GM12891 (cell line): ENCODE measurements at regions not wholly inside any gene's neighbourhood (a gene's known extent, or its start where the extent isn't known, plus 50 kb on each side); places are given as distances from the start of the nearest gene placed in this dataset.

Experiments
- POLR2A ChIP-seq: IDR thresholded peaks from 2 replicates; pipeline ENCODE4 v1.6.1; 2011; ENCODE audit warnings: low read depth, low read length, control low read depth
- POLR2AphosphoS5 ChIP-seq: IDR thresholded peaks from 2 replicates; pipeline ENCODE4 v1.6.1; 2011; ENCODE audit warnings: low read depth, low read length, control low read depth
- SPI1 ChIP-seq: IDR thresholded peaks from 2 replicates; pipeline ENCODE4 v1.6.1; 2011; ENCODE audit warnings: low read depth, low read length, control low read depth
- TAF1 ChIP-seq: IDR thresholded peaks from 2 replicates; pipeline ENCODE4 v1.6.1; 2011; ENCODE audit warnings: low read depth, low read length, control low read depth

DNA sequence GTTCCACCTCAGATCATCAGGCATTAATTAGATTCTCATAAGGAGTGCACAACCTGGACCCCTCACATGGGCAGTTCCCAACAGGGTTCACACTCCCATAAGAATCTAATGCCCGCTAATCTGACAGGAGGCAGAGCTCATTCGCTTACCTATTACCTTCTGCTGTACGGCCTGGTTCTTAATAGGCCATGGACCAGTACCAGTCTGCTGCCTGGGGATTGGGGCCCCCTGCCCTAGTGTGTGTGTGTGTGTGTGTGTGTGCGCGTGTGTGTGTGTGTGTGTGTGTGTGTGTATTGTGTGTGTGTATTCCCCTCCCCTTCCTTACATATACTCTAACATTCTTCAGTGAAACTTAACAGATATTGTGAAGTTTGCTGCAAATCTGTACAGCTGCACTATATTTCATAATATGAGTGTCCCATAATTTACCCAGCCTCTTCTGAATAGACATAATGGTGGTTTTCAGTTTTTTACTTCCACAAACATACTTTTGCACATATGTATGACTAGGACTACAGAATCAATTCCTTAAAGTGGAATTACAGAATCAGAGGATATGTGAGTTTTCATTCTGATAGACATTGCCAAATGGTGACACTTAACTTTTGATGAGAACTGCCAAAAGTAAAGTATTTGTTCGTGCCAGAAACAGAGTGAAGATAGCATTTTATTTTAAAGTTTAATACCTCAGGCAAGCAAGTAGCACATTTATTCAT lies 205.2 kb upstream of the EEA1 start:
- TF ChIP-seq POLR2A (no peak), SPI1 (no peak), POLR2AphosphoS5 (no peak), TAF1 (no peak)
